ENCODE measurements at regions not wholly inside any gene's neighbourhood (a gene's known extent, or its start where the extent isn't known, plus 50 kb on each side); places are given as distances from the start of the nearest gene placed in this dataset.

- no peak overlapping the region for H3K4me3 ChIP-seq (ENCODE audit: low read length)
- H3K4me1 ChIP-seq (ENCODE audit: control insufficient read depth, insufficient read depth, low read length): peaks cover 49% of the 10 kb centered on the region
- no peaks in the 10 kb centered on the region for H3K27me3 ChIP-seq (ENCODE audit: control insufficient read depth, insufficient read depth, low read length)
- H3K36me3 Mint-ChIP-seq: no peaks in the 10 kb centered on the region
- peak overlapping the region; percentile 85 to 86 for H3K27ac Mint-ChIP-seq
- DNase-seq (peak in 1 of 2 donors; percentile 50), ATAC-seq (peak; percentile 61 to 79 (median 71))
- peak overlapping the region; percentile 57 for H3K4me3 Mint-ChIP-seq
- no peak for TF ChIP-seq CTCF (IDR thresholded peaks at IDR 0.05)
- no peaks in the 10 kb centered on the region for H3K36me3 ChIP-seq (ENCODE audit: control insufficient read depth, insufficient read depth, low read length)
- WGBS (ENCODE audit: insufficient coverage): 25% methylated on average over 11 of the region's 11 CpGs
- intact Hi-C loops (cut with micrococcal nuclease): no loop called here
- no peaks in the 10 kb centered on the region for H3K27me3 Mint-ChIP-seq (ENCODE audit: low read depth in 2 of 2)
- H3K27ac ChIP-seq (ENCODE audit: low read length): peak overlapping the region; percentile 40
- peaks cover 31 to 35% of the 10 kb centered on the region in 2 donors for H3K4me1 Mint-ChIP-seq
- H3K9me3 ChIP-seq (ENCODE audit: control insufficient read depth, insufficient read depth, low read length): no peaks in the 10 kb centered on the region
- H3K9me3 Mint-ChIP-seq: no peaks in the 10 kb centered on the region
These were observed 173.4 kb downstream of the TOMM20 start for GRCh38 chr1:234955107-234955731.

- Mint-ChIP-seq H3K9me3 (no peaks in the 10 kb centered on the region), H3K4me1 (peaks cover 31 to 33% of the 10 kb centered on the region in 2 donors), H3K4me3 (no peak overlapping the region), H3K36me3 (no peaks in the 10 kb centered on the region), H3K27ac (peak overlapping the region; percentile 85 to 86), H3K27me3 (ENCODE audit: low read depth in 2 of 2) (no peaks in the 10 kb centered on the region)
- H3K9me3 ChIP-seq (ENCODE audit: control insufficient read depth, insufficient read depth, low read length): no peaks in the 10 kb centered on the region
- ATAC-seq: peak in 2 of 3 donors; percentile 29 to 30
- H3K27ac ChIP-seq (ENCODE audit: low read length): peak overlapping the region; percentile 40
- 99% methylated on average over 6 of the region's 6 CpGs for WGBS (ENCODE audit: insufficient coverage)
- H3K27me3 ChIP-seq (ENCODE audit: control insufficient read depth, insufficient read depth, low read length): no peaks in the 10 kb centered on the region
- intact Hi-C loops (cut with micrococcal nuclease): no loop called here
- no peaks in the 10 kb centered on the region for H3K36me3 ChIP-seq (ENCODE audit: control insufficient read depth, insufficient read depth, low read length)
- DNase-seq: no peak
- peaks cover 43% of the 10 kb centered on the region for H3K4me1 ChIP-seq (ENCODE audit: control insufficient read depth, insufficient read depth, low read length)
- H3K4me3 ChIP-seq (ENCODE audit: low read length): no peak overlapping the region
- no peak for TF ChIP-seq CTCF (IDR thresholded peaks at IDR 0.05)
These were observed 174.0 kb downstream of the TOMM20 start for GRCh38 chr1:234954613-234955012.

GRCh38 chr1:234953655-234954405 is 174.8 kb downstream of the TOMM20 start:
- 83% methylated on average over 11 of the region's 13 CpGs for WGBS (ENCODE audit: insufficient coverage)
- H3K27me3 ChIP-seq (ENCODE audit: control insufficient read depth, insufficient read depth, low read length): no peaks in the 10 kb centered on the region
- no peaks in the 10 kb centered on the region for H3K9me3 ChIP-seq (ENCODE audit: control insufficient read depth, insufficient read depth, low read length)
- peaks cover 35% of the 10 kb centered on the region for H3K4me1 ChIP-seq (ENCODE audit: control insufficient read depth, insufficient read depth, low read length)
- intact Hi-C loops (cut with micrococcal nuclease): no loop called here
- H3K4me3 Mint-ChIP-seq: peak overlapping the region; percentile 22
- no peaks in the 10 kb centered on the region for H3K36me3 ChIP-seq (ENCODE audit: control insufficient read depth, insufficient read depth, low read length)
- peaks cover 26 to 31% of the 10 kb centered on the region in 2 donors for H3K4me1 Mint-ChIP-seq
- peaks cover 6% of the 10 kb centered on the region for H3K36me3 Mint-ChIP-seq
- no peaks in the 10 kb centered on the region for H3K27me3 Mint-ChIP-seq (ENCODE audit: low read depth in 2 of 2)
- TF ChIP-seq CTCF (IDR thresholded peaks at IDR 0.05): no peak
- ATAC-seq: no peak
- DNase-seq: no peak
- H3K27ac ChIP-seq (ENCODE audit: low read length): no peak overlapping the region
- H3K4me3 ChIP-seq (ENCODE audit: low read length): no peak overlapping the region
- H3K9me3 Mint-ChIP-seq: peaks cover 0 to 4% of the 10 kb centered on the region in 2 donors
- peak overlapping the region in 1 of 2 donors; percentile 86 for H3K27ac Mint-ChIP-seq
